GM12878 (cell line): ENCODE measurements at regions not wholly inside any gene's neighbourhood (a gene's known extent, or its start where the extent isn't known, plus 50 kb on each side); places are given as distances from the start of the nearest gene placed in this dataset.

ENCODE experiments used
- ATAC-seq: fragments of 200-7000 bp; cut with Tn5 transposase; 3 replicates; pipeline ENCODE4 v1.9.1; 2020; ENCODE audit warnings: mild to moderate bottlenecking, moderate library complexity
- BruUV-seq: library from RNA; stranded (reverse); fragments of 400-500 nt; replicated peaks from 2 replicates; lab custom pipeline; 2021; lab: Mats Ljungman, UMichigan
- CTCF ChIA-PET: fragments of 300-600 bp; sonication (Branson Sonifier 250); formaldehyde crosslinking; extraction: SDS; loops from one replicate; lab custom pipeline; 2021; ENCODE audit warnings: inconsistent platforms; lab: Yijun Ruan, JAX
- POLR2A ChIA-PET: fragments of 350-600 bp; formaldehyde crosslinking; extraction: SDS; loops from one replicate; lab custom pipeline; 2021; ENCODE audit warnings: inconsistent platforms; lab: Charles Lee
- RAD21 ChIA-PET: fragments of 300-600 bp; sonication (Branson Sonifier 250); formaldehyde crosslinking; loops from one replicate; lab custom pipeline; 2023; ENCODE audit warnings: antibody characterized with exemption; ENCODE audit not compliant: unreplicated experiment; lab: Charles Lee
- SMC1A ChIA-PET: fragments of 300-600 bp; sonication (Branson Sonifier 250); formaldehyde crosslinking; loops from one replicate; lab custom pipeline; 2023; ENCODE audit not compliant: unreplicated experiment, uncharacterized antibody; lab: Charles Lee
- DNase-seq: peaks from one replicate; pipeline ENCODE4 v3.0.0-alpha.2; 2011; ENCODE audit warnings: low read depth, low spot score
- FAIRE-seq: peaks from 3 replicates; lab custom pipeline; 2011; peaks lifted over from hg19 to GRCh38; lab: Jason Lieb, UNC
- H2AFZ ChIP-seq: 2 replicates; pipeline ENCODE4 v1.6.0; 2011; ENCODE audit warnings: low read depth, low read length, control low read depth; ENCODE audit not compliant: control insufficient read depth
- H3K27ac ChIP-seq: 2 replicates; pipeline ENCODE4 v1.5.1; 2011; ENCODE audit warnings: control low read depth; ENCODE audit not compliant: control insufficient read depth, insufficient read depth
- H3K27me3 ChIP-seq, 2 experiments: replicated peaks in 1 of 2; 2 replicates each; pipeline versions ENCODE4 v1.6.0 to v1.6.1; 2011; ENCODE audit warnings: low read length in 1 of 2; ENCODE audit not compliant: control insufficient read depth in 2 of 2, insufficient read depth in 2 of 2
- H3K36me3 ChIP-seq, 2 experiments: 2 replicates each; pipeline ENCODE4 v1.5.1; 2011; ENCODE audit warnings: low read length in 1 of 2; ENCODE audit not compliant: control insufficient read depth in 2 of 2, insufficient read depth in 2 of 2
- H3K4me1 ChIP-seq: 2 replicates; pipeline ENCODE4 v1.6.1; 2011; ENCODE audit warnings: mild to moderate bottlenecking, low read length, moderate library complexity, mixed read lengths; ENCODE audit not compliant: control insufficient read depth, insufficient read depth
- H3K4me2 ChIP-seq: 2 replicates; pipeline ENCODE4 v1.6.0; 2011; ENCODE audit warnings: control low read depth; ENCODE audit not compliant: control insufficient read depth, insufficient read depth
- H3K4me3 ChIP-seq: fragments of 200-600 bp; sonication (generic); 2 replicates; pipeline ENCODE4 v1.5.1; 2016
- H3K79me2 ChIP-seq: 2 replicates; pipeline ENCODE4 v1.6.0; 2011; ENCODE audit warnings: low read length; ENCODE audit not compliant: control insufficient read depth, insufficient read depth
- H3K9ac ChIP-seq: 2 replicates; pipeline ENCODE4 v1.8.0; 2011; ENCODE audit warnings: low read length, control low read depth, mixed read lengths; ENCODE audit not compliant: control insufficient read depth, insufficient read depth
- H3K9me3 ChIP-seq: replicated peaks from 3 replicates; pipeline ENCODE4 v1.5.1; 2011; ENCODE audit warnings: mild to moderate bottlenecking, low read length; ENCODE audit not compliant: control insufficient read depth, insufficient read depth
- H4K20me1 ChIP-seq: 2 replicates; pipeline ENCODE4 v1.6.0; 2011; ENCODE audit not compliant: control insufficient read depth, insufficient read depth
- EGR1 ChIP-seq, 2 experiments: IDR thresholded peaks; 1 replicate in 1 of 2; 2 replicates in 1 of 2; pipeline ENCODE4 v1.6.1; 2011 to 2012; ENCODE audit warnings: low read depth in 2 of 2, low read length in 2 of 2, borderline replicate concordance in 1 of 2, mild to moderate bottlenecking in 1 of 2, moderate library complexity in 1 of 2
- HDGF ChIP-seq: fragments of 450-650 bp; IDR thresholded peaks from 2 replicates; pipeline ENCODE4 v1.6.1; 2016; ENCODE audit warnings: antibody characterized with exemption
- KAT2A ChIP-seq: conservative IDR thresholded peaks from 2 replicates; pipeline ENCODE4 v1.6.1; 2011; ENCODE audit warnings: low read depth, low read length; ENCODE audit not compliant: control insufficient read depth
- NFXL1 ChIP-seq: fragments of 450-650 bp; IDR thresholded peaks from 2 replicates; pipeline ENCODE4 v1.6.1; 2017; ENCODE audit warnings: antibody characterized with exemption, mild to moderate bottlenecking, borderline replicate concordance
- YBX1 ChIP-seq: fragments of 450-650 bp; IDR thresholded peaks from 2 replicates; pipeline ENCODE4 v1.6.1; 2016; ENCODE audit warnings: antibody characterized with exemption
- WGBS: methylation state at CpG from one replicate; pipeline ENCODE4 v1.1.6; 2016; ENCODE audit warnings: low lambda C conversion rate; ENCODE audit not compliant: insufficient replicate concordance, insufficient coverage; ENCODE audit errors: missing lambda C conversion rate; 5-methylcytosine and 5-hydroxymethylcytosine counted together
- in situ Hi-C: fragments of 300-500 bp; cut with MboI; formaldehyde crosslinking; loops from 9 replicates; pipeline ENCODE4 v1.14.3; 2018; ENCODE audit warnings: mixed read lengths
- intact Hi-C: fragments of 100-400 bp; cut with micrococcal nuclease; formaldehyde crosslinking; loops from one replicate; pipeline ENCODE4 v1.14.2; 2022; ENCODE audit not compliant: unreplicated experiment
- TF ChIP-seq, protein P1 (sequence below): fragments of 450-650 bp; IDR thresholded peaks from 2 replicates; pipeline ENCODE4 v1.6.1; 2017; ENCODE audit warnings: mild to moderate bottlenecking, moderate library complexity
- TF ChIP-seq, protein P2 (sequence below): IDR thresholded peaks from 2 replicates; pipeline ENCODE4 v1.6.1; 2012; ENCODE audit warnings: low read length, inconsistent platforms
- TF ChIP-seq, protein P3 (sequence below): IDR thresholded peaks from 2 replicates; pipeline ENCODE4 v1.6.1; 2012; ENCODE audit warnings: low read depth, low read length, improper control_type of control experiment

DNA sequence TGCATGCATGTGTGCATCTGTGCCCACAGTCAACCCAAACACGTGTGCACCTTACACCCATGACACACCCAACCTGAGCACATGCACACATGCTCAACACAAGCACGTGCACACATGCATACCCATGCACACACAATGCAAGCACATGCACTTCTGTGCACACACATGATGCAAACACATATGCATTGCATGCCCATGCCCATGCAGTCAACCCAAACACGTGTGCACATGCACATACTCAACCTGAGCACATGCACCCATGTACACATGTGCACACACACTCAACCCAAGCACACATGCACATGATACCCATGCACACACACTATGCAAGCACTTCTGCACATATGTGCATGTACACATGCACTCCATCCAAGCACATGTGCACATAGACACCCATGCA is 84.5 kb upstream of the FAM20C start:
- WGBS = 11% methylated on average over 3 of the region's 3 CpGs
- in situ Hi-C loops (no loop called here), intact Hi-C loops (no loop called here)
- H4K20me1 ChIP-seq = no peaks in the 10 kb centered on the region
- H3K9ac ChIP-seq = no peak overlapping the region
- ChIA-PET SMC1A (no interaction called here), CTCF (no interaction called here), POLR2A (no interaction called here), RAD21 (no interaction called here)
- no peaks in the 10 kb centered on the region for H3K79me2 ChIP-seq
- no peak for ATAC-seq
- DNase-seq = no peak
- no peaks in the 10 kb centered on the region for H3K36me3 ChIP-seq
- no TSS peak for BruUV-seq
- H2AFZ ChIP-seq = no peak overlapping the region
- H3K4me2 ChIP-seq = no peak overlapping the region
- no peaks in the 10 kb centered on the region; a peak in 1 of 4 replicates for H3K27me3 ChIP-seq
- TF ChIP-seq, protein P1, sequence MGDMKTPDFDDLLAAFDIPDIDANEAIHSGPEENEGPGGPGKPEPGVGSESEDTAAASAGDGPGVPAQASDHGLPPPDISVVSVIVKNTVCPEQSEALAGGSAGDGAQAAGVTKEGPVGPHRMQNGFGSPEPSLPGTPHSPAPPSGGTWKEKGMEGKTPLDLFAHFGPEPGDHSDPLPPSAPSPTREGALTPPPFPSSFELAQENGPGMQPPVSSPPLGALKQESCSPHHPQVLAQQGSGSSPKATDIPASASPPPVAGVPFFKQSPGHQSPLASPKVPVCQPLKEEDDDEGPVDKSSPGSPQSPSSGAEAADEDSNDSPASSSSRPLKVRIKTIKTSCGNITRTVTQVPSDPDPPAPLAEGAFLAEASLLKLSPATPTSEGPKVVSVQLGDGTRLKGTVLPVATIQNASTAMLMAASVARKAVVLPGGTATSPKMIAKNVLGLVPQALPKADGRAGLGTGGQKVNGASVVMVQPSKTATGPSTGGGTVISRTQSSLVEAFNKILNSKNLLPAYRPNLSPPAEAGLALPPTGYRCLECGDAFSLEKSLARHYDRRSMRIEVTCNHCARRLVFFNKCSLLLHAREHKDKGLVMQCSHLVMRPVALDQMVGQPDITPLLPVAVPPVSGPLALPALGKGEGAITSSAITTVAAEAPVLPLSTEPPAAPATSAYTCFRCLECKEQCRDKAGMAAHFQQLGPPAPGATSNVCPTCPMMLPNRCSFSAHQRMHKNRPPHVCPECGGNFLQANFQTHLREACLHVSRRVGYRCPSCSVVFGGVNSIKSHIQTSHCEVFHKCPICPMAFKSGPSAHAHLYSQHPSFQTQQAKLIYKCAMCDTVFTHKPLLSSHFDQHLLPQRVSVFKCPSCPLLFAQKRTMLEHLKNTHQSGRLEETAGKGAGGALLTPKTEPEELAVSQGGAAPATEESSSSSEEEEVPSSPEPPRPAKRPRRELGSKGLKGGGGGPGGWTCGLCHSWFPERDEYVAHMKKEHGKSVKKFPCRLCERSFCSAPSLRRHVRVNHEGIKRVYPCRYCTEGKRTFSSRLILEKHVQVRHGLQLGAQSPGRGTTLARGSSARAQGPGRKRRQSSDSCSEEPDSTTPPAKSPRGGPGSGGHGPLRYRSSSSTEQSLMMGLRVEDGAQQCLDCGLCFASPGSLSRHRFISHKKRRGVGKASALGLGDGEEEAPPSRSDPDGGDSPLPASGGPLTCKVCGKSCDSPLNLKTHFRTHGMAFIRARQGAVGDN = no peak
- no peak for TF ChIP-seq HDGF
- no peaks in the 10 kb centered on the region; the same call in 2 of the 3 replicates for H3K9me3 ChIP-seq
- no peaks in the 10 kb centered on the region for H3K4me1 ChIP-seq
- no peak for FAIRE-seq
- no peak overlapping the region for H3K27ac ChIP-seq
- no peak overlapping the region for H3K4me3 ChIP-seq

DNA sequence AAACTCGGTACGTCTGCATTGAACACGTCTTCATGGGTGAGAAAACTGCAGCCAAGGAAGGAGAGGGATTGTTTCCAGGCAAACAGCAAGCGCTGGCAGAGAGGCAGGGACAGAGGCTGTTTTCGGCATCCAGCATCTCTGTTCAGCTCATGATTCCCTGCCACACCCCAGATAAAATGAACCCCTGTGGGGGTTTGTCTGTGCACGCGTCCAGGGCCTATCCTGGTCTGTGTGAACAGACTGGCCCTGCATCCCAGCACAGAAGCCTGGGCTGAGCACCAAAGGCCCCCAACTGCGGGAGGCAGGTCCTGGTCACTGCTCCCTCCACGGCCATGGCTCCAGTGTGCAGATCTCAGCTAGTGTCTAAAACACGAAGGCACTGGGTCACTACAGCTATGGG is 83.3 kb upstream of the FAM20C start:
- 21% methylated on average over 10 of the region's 10 CpGs for WGBS
- FAIRE-seq (no peak), ATAC-seq (no peak), DNase-seq (no peak)
- Histone ChIP-seq H3K4me1 (no peaks in the 10 kb centered on the region), H3K36me3 (no peaks in the 10 kb centered on the region), H3K27me3 (no peaks in the 10 kb centered on the region; a peak in 1 of 4 replicates), H3K4me3 (no peak overlapping the region), H3K4me2 (no peak overlapping the region), H2AFZ (no peak overlapping the region), H4K20me1 (no peaks in the 10 kb centered on the region), H3K9me3 (no peaks in the 10 kb centered on the region; the same call in 2 of the 3 replicates), H3K79me2 (no peaks in the 10 kb centered on the region), H3K9ac (no peak overlapping the region), H3K27ac (no peak overlapping the region)
- no TSS peak for BruUV-seq
- intact Hi-C loops = no loop called here
- ChIA-PET POLR2A (no interaction called here), SMC1A (no interaction called here), RAD21 (no interaction called here), CTCF (no interaction called here)
- in situ Hi-C loops = no loop called here
- TF ChIP-seq NFXL1 (no peak), YBX1 (no peak), EGR1 (IDR thresholded peaks at IDR 0.05; ENCODE audit: borderline replicate concordance in 1 of 2, low read depth in 2 of 2, low read length in 2 of 2) (no peak), KAT2A (no peak)
- TF ChIP-seq, protein P2, sequence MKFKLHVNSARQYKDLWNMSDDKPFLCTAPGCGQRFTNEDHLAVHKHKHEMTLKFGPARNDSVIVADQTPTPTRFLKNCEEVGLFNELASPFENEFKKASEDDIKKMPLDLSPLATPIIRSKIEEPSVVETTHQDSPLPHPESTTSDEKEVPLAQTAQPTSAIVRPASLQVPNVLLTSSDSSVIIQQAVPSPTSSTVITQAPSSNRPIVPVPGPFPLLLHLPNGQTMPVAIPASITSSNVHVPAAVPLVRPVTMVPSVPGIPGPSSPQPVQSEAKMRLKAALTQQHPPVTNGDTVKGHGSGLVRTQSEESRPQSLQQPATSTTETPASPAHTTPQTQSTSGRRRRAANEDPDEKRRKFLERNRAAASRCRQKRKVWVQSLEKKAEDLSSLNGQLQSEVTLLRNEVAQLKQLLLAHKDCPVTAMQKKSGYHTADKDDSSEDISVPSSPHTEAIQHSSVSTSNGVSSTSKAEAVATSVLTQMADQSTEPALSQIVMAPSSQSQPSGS = no peak
- TF ChIP-seq, protein P3, sequence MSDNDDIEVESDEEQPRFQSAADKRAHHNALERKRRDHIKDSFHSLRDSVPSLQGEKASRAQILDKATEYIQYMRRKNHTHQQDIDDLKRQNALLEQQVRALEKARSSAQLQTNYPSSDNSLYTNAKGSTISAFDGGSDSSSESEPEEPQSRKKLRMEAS = no peak
